Fibroblast of the aortic adventitia (primary cell): ENCODE measurements at regions not wholly inside any gene's neighbourhood (a gene's known extent, or its start where the extent isn't known, plus 50 kb on each side); places are given as distances from the start of the nearest gene placed in this dataset.

Source experiments
- DNase-seq: peaks from one replicate; pipeline ENCODE4 v3.0.0-alpha.2; 2010; ENCODE audit warnings: low read depth
- H3K4me3 ChIP-seq: 2 replicates; pipeline ENCODE4 v1.5.1; 2011; ENCODE audit warnings: low read depth, mild to moderate bottlenecking, control low read depth, low read length, moderate library complexity
- CTCF ChIP-seq: IDR thresholded peaks from 2 replicates; pipeline ENCODE4 v1.5.1; 2011; ENCODE audit warnings: mild to moderate bottlenecking, low read length, control low read depth, inconsistent platforms; ENCODE audit not compliant: insufficient read depth

- no peak for TF ChIP-seq CTCF
- H3K4me3 ChIP-seq: no peak overlapping the region
- no peak for DNase-seq
Observed at GRCh38 chr9:95815133-95815532, 60.4 kb upstream of the ERCC6L2 start.

GRCh38 chr9:95813923-95814322, 61.6 kb upstream of the ERCC6L2 start:
- TF ChIP-seq CTCF: no peak
- no peak for DNase-seq
- H3K4me3 ChIP-seq: no peak overlapping the region

DNA sequence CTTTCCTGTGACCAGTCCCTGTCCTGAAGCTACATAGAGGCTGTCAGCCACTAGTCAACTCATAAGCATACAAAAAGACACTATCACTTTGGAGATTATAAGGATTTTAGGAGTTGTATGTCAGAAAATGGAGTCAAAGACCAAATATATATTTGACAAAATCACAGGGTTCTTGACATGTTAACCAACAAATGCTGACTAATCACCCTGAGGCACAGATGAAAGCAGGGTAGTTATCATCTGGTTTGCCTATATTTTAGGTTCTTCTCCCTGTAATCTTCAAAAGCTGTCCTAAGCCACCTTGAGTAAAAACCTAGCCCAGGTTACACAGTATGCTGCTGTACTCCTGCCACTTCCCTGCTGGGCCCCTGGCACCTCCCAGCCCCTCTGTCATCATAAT, 64.7 kb upstream of the ERCC6L2 start:
- H3K4me3 ChIP-seq: no peak overlapping the region
- no peak for TF ChIP-seq CTCF
- DNase-seq: no peak

- no peak for DNase-seq
- no peak for TF ChIP-seq CTCF
- H3K4me3 ChIP-seq: no peak overlapping the region
Observed at GRCh38 chr9:95810133-95810532, 65.4 kb upstream of the ERCC6L2 start.

- H3K4me3 ChIP-seq: no peak overlapping the region
- DNase-seq: no peak
- no peak for TF ChIP-seq CTCF
Observed at GRCh38 chr9:95809686-95810085, 65.8 kb upstream of the ERCC6L2 start.

GRCh38 chr9:95808011-95808410, 67.5 kb upstream of the ERCC6L2 start:
- no peak for TF ChIP-seq CTCF
- DNase-seq: peak; percentile 53
- H3K4me3 ChIP-seq: no peak overlapping the region

- DNase-seq: no peak
- no peak overlapping the region for H3K4me3 ChIP-seq
- TF ChIP-seq CTCF: no peak
Observed at GRCh38 chr9:95807326-95807947, 68.1 kb upstream of the ERCC6L2 start.
